ENCODE measurements at regions not wholly inside any gene's neighbourhood (a gene's known extent, or its start where the extent isn't known, plus 50 kb on each side); places are given as distances from the start of the nearest gene placed in this dataset.
"Not testable (repeated sequence)": the region's sequence is repeated elsewhere in the genome, so short reads cannot be mapped to it uniquely, and the experiment has no call there.

DNA sequence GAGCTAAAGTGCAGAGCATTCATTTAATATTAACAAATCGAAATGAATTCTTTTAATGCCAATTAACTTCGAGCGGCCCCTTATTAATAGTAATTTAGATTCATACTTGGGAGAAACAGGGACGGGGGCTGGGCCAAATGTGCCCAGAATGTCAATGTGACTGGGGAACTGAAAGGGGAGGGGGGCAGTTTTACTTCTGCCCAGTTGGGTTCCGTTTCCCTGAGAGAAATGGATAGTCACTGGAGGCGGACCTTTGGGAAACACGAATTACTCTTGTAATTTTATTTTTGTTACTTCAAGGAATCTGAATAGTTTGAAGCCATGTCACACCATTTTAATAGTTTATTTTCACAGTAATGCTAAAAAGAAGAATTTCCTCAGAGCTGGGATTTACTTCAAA, 64.8 kb downstream of the SMUG1 start:
- TF ChIP-seq, protein P1, sequence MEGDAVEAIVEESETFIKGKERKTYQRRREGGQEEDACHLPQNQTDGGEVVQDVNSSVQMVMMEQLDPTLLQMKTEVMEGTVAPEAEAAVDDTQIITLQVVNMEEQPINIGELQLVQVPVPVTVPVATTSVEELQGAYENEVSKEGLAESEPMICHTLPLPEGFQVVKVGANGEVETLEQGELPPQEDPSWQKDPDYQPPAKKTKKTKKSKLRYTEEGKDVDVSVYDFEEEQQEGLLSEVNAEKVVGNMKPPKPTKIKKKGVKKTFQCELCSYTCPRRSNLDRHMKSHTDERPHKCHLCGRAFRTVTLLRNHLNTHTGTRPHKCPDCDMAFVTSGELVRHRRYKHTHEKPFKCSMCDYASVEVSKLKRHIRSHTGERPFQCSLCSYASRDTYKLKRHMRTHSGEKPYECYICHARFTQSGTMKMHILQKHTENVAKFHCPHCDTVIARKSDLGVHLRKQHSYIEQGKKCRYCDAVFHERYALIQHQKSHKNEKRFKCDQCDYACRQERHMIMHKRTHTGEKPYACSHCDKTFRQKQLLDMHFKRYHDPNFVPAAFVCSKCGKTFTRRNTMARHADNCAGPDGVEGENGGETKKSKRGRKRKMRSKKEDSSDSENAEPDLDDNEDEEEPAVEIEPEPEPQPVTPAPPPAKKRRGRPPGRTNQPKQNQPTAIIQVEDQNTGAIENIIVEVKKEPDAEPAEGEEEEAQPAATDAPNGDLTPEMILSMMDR (IDR thresholded peaks at IDR 0.05): not testable (repeated sequence)
- not testable (repeated sequence) for TF ChIP-seq EP300, POLR2A (IDR thresholded peaks at IDR 0.05)
